CD4-positive, alpha-beta memory T cell (primary cell): ENCODE measurements at regions not wholly inside any gene's neighbourhood (a gene's known extent, or its start where the extent isn't known, plus 50 kb on each side); places are given as distances from the start of the nearest gene placed in this dataset.
A peak's percentile ranks its signal among the peaks of the same experiment; 100 is the strongest.

ENCODE experiments used
- CTCF ChIA-PET: fragments of 350-600 bp; sonication (Branson Sonifier 250); formaldehyde crosslinking; loops from one replicate; lab custom pipeline; 2021; ENCODE audit warnings: inconsistent platforms; ENCODE audit not compliant: partially characterized antibody; lab: Charles Lee
- POLR2A ChIA-PET: fragments of 350-600 bp; sonication (Branson Sonifier 250); formaldehyde crosslinking; loops from one replicate; lab custom pipeline; 2021; ENCODE audit not compliant: partially characterized antibody; lab: Charles Lee
- DNase-seq, 5 donors: peaks; one replicate each; pipeline versions ENCODE4 v3.0.0 to v3.0.0-alpha.2; 2020 to 2022; ENCODE audit warnings: mixed read lengths in 1 of 5
- H3K27ac ChIP-seq: one replicate; pipeline ENCODE4 v1.7.0; 2013; ENCODE audit warnings: low read depth, low read length
- H3K27me3 ChIP-seq: 2 replicates; pipeline ENCODE4 v1.7.0; 2013; ENCODE audit warnings: mild to moderate bottlenecking, low read length, moderate library complexity; ENCODE audit not compliant: insufficient read depth
- H3K36me3 ChIP-seq: 2 replicates; pipeline ENCODE4 v1.7.0; 2013; ENCODE audit warnings: mild to moderate bottlenecking, low read length, moderate library complexity; ENCODE audit not compliant: insufficient read depth
- H3K4me1 ChIP-seq: 2 replicates; pipeline ENCODE4 v1.7.0; 2013; ENCODE audit warnings: mild to moderate bottlenecking, low read length, moderate library complexity; ENCODE audit not compliant: insufficient read depth
- H3K4me3 ChIP-seq, 2 donors: one replicate each; pipeline ENCODE4 v1.7.0; 2013; ENCODE audit warnings: low read length in 2 of 2, mild to moderate bottlenecking in 1 of 2
- H3K9me3 ChIP-seq, 2 donors: one replicate each; pipeline ENCODE4 v1.7.0; 2013; ENCODE audit warnings: low read length in 2 of 2, control low read depth in 1 of 2; ENCODE audit not compliant: control insufficient read depth in 1 of 2
- H3K27ac Mint-ChIP-seq, 7 donors: one replicate each; pipeline ENCODE4 v1.8.0; 2020 to 2021; ENCODE audit warnings: mixed read lengths in 7 of 7, mild to moderate bottlenecking in 6 of 7, inconsistent platforms in 3 of 7, moderate library complexity in 3 of 7
- H3K27me3 Mint-ChIP-seq, 2 donors: one replicate each; pipeline ENCODE4 v1.8.0; 2020 to 2021; ENCODE audit warnings: mixed read lengths in 2 of 2
- H3K36me3 Mint-ChIP-seq, 2 donors: one replicate each; pipeline ENCODE4 v1.8.0; 2020 to 2021; ENCODE audit warnings: mixed read lengths in 2 of 2, inconsistent platforms in 1 of 2, mild to moderate bottlenecking in 1 of 2
- H3K4me1 Mint-ChIP-seq, 4 donors: one replicate each; pipeline ENCODE4 v1.8.0; 2020 to 2021; ENCODE audit warnings: mixed read lengths in 4 of 4, mild to moderate bottlenecking in 1 of 4
- H3K4me3 Mint-ChIP-seq, 8 donors: one replicate each; pipeline ENCODE4 v1.8.0; 2020 to 2021; ENCODE audit warnings: mixed read lengths in 8 of 8, mild to moderate bottlenecking in 7 of 8, moderate library complexity in 6 of 8, inconsistent platforms in 3 of 8
- H3K9me3 Mint-ChIP-seq, 8 donors: one replicate each; pipeline ENCODE4 v1.8.0; 2020 to 2021; ENCODE audit warnings: mixed read lengths in 8 of 8, mild to moderate bottlenecking in 5 of 8, inconsistent platforms in 3 of 8, moderate library complexity in 1 of 8
- intact Hi-C: fragments of 100-400 bp; cut with micrococcal nuclease; formaldehyde crosslinking; loops from one replicate; pipeline ENCODE4 v1.15.1; 2023

GRCh38 chrX:42123369-42123768 lies 200.0 kb upstream of the CASK start:
- H3K27ac ChIP-seq, result no peak overlapping the region
- peaks cover 19% of the 10 kb centered on the region for H3K4me1 ChIP-seq
- DNase-seq, result no peak
- H3K27me3 ChIP-seq, result no peaks in the 10 kb centered on the region
- POLR2A ChIA-PET, result no interaction called here
- intact Hi-C loops, result no loop called here
- Mint-ChIP-seq H3K27ac (no peak overlapping the region), H3K9me3 (no peaks in the 10 kb centered on the region), H3K27me3 (no peaks in the 10 kb centered on the region), H3K4me1 (peaks cover 14 to 27% (median 14%) of the 10 kb centered on the region in 4 donors), H3K36me3 (no peaks in the 10 kb centered on the region), H3K4me3 (no peak overlapping the region)
- no peaks in the 10 kb centered on the region for H3K9me3 ChIP-seq
- CTCF ChIA-PET, result no interaction called here
- no peaks in the 10 kb centered on the region for H3K36me3 ChIP-seq
- no peak overlapping the region for H3K4me3 ChIP-seq

GRCh38 chrX:42119076-42119475 lies 195.7 kb upstream of the CASK start:
- ChIA-PET CTCF (no interaction called here), POLR2A (no interaction called here)
- Mint-ChIP-seq H3K4me1 (peaks cover 0 to 8% (median 2%) of the 10 kb centered on the region in 4 donors), H3K36me3 (no peaks in the 10 kb centered on the region), H3K4me3 (no peak overlapping the region), H3K27me3 (no peaks in the 10 kb centered on the region), H3K9me3 (no peaks in the 10 kb centered on the region), H3K27ac (no peak overlapping the region)
- no peaks in the 10 kb centered on the region for H3K9me3 ChIP-seq
- no peaks in the 10 kb centered on the region for H3K4me1 ChIP-seq
- no peak overlapping the region for H3K4me3 ChIP-seq
- DNase-seq, result no peak
- no peaks in the 10 kb centered on the region for H3K27me3 ChIP-seq
- no peak overlapping the region for H3K27ac ChIP-seq
- intact Hi-C loops, result no loop called here
- no peaks in the 10 kb centered on the region for H3K36me3 ChIP-seq

GRCh38 chrX:42117318-42117717 lies 194.0 kb upstream of the CASK start:
- intact Hi-C loops, result no loop called here
- CTCF ChIA-PET, result no interaction called here
- POLR2A ChIA-PET, result no interaction called here
- Histone ChIP-seq H3K27me3 (no peaks in the 10 kb centered on the region), H3K36me3 (no peaks in the 10 kb centered on the region), H3K27ac (no peak overlapping the region), H3K4me1 (no peaks in the 10 kb centered on the region), H3K4me3 (no peak overlapping the region), H3K9me3 (no peaks in the 10 kb centered on the region)
- no peaks in the 10 kb centered on the region for H3K36me3 Mint-ChIP-seq
- H3K4me1 Mint-ChIP-seq, result peaks cover 0 to 6% (median 2%) of the 10 kb centered on the region in 4 donors
- no peak overlapping the region for H3K4me3 Mint-ChIP-seq
- DNase-seq, result no peak
- H3K9me3 Mint-ChIP-seq, result no peaks in the 10 kb centered on the region
- no peaks in the 10 kb centered on the region for H3K27me3 Mint-ChIP-seq
- no peak overlapping the region for H3K27ac Mint-ChIP-seq

GRCh38 chrX:42109428-42109827 lies 186.1 kb upstream of the CASK start:
- no peak overlapping the region for H3K4me3 ChIP-seq
- no peaks in the 10 kb centered on the region for H3K27me3 ChIP-seq
- H3K4me1 ChIP-seq, result peaks cover 29% of the 10 kb centered on the region
- Mint-ChIP-seq H3K36me3 (no peaks in the 10 kb centered on the region), H3K27me3 (no peaks in the 10 kb centered on the region), H3K9me3 (no peaks in the 10 kb centered on the region), H3K27ac (peak overlapping the region in 5 of 7 donors; percentile 31 to 68 (median 60)), H3K4me1 (peaks cover 11 to 36% (median 16%) of the 10 kb centered on the region in 4 donors), H3K4me3 (peak overlapping the region in 4 of 8 donors; percentile 9 to 76 (median 60))
- intact Hi-C loops, result no loop called here
- no peak overlapping the region for H3K27ac ChIP-seq
- H3K36me3 ChIP-seq, result no peaks in the 10 kb centered on the region
- ChIA-PET POLR2A (interaction anchor here (0.9 to 1.9 kb wide), 4 partner anchors 15 to 192 kb away, joined by 3 to 8 read pairs (median 4); no protein-coding TSS in a partner anchor), CTCF (interaction anchor here (1.0 to 1.4 kb wide), 2 partner anchors 12 to 16 kb away, joined by 3 read pairs; no protein-coding TSS in a partner anchor)
- no peaks in the 10 kb centered on the region for H3K9me3 ChIP-seq
- peak in 1 of 5 donors; percentile 2 for DNase-seq

- CTCF ChIA-PET, result no interaction called here
- Mint-ChIP-seq H3K27me3 (no peaks in the 10 kb centered on the region), H3K4me3 (no peak overlapping the region), H3K36me3 (no peaks in the 10 kb centered on the region), H3K27ac (peak overlapping the region in 2 of 7 donors; percentile 7 to 85), H3K4me1 (peaks cover 11 to 36% (median 19%) of the 10 kb centered on the region in 4 donors), H3K9me3 (peaks cover 0 to 6% (median 0%) of the 10 kb centered on the region in 8 donors)
- H3K36me3 ChIP-seq, result no peaks in the 10 kb centered on the region
- no peaks in the 10 kb centered on the region for H3K27me3 ChIP-seq
- intact Hi-C loops, result no loop called here
- no peak overlapping the region for H3K27ac ChIP-seq
- POLR2A ChIA-PET, result interaction anchor here (1.9 kb wide), 1 partner anchor 186 kb away, joined by 8 read pairs; no protein-coding TSS in a partner anchor
- H3K4me1 ChIP-seq, result peaks cover 29% of the 10 kb centered on the region
- no peaks in the 10 kb centered on the region for H3K9me3 ChIP-seq
- DNase-seq, result no peak
- no peak overlapping the region for H3K4me3 ChIP-seq
These were observed 184.4 kb upstream of the CASK start for GRCh38 chrX:42107495-42108488.

- DNase-seq, result no peak
- H3K4me3 ChIP-seq, result no peak overlapping the region
- Mint-ChIP-seq H3K27ac (no peak overlapping the region), H3K36me3 (no peaks in the 10 kb centered on the region), H3K27me3 (no peaks in the 10 kb centered on the region), H3K9me3 (peaks cover 0 to 6% (median 0%) of the 10 kb centered on the region in 8 donors), H3K4me3 (no peak overlapping the region), H3K4me1 (peaks cover 11 to 36% (median 19%) of the 10 kb centered on the region in 4 donors)
- intact Hi-C loops, result no loop called here
- CTCF ChIA-PET, result no interaction called here
- POLR2A ChIA-PET, result no interaction called here
- H3K9me3 ChIP-seq, result no peaks in the 10 kb centered on the region
- H3K4me1 ChIP-seq, result peaks cover 29% of the 10 kb centered on the region
- no peaks in the 10 kb centered on the region for H3K27me3 ChIP-seq
- no peak overlapping the region for H3K27ac ChIP-seq
- H3K36me3 ChIP-seq, result no peaks in the 10 kb centered on the region
These were observed 183.2 kb upstream of the CASK start for GRCh38 chrX:42106556-42106955.

GRCh38 chrX:42102586-42103282 lies 179.4 kb upstream of the CASK start:
- no peaks in the 10 kb centered on the region for H3K9me3 ChIP-seq
- ChIA-PET CTCF (no interaction called here), POLR2A (no interaction called here)
- H3K27me3 ChIP-seq, result no peaks in the 10 kb centered on the region
- Mint-ChIP-seq H3K36me3 (no peaks in the 10 kb centered on the region), H3K4me1 (peaks cover 4 to 12% (median 8%) of the 10 kb centered on the region in 4 donors), H3K27ac (no peak overlapping the region), H3K27me3 (no peaks in the 10 kb centered on the region), H3K4me3 (no peak overlapping the region), H3K9me3 (peaks cover 0 to 6% (median 0%) of the 10 kb centered on the region in 8 donors)
- intact Hi-C loops, result no loop called here
- peaks cover 3% of the 10 kb centered on the region for H3K4me1 ChIP-seq
- no peak for DNase-seq
- H3K27ac ChIP-seq, result no peak overlapping the region
- H3K36me3 ChIP-seq, result no peaks in the 10 kb centered on the region
- H3K4me3 ChIP-seq, result no peak overlapping the region
